A549 (cell line): ENCODE measurements at regions not wholly inside any gene's neighbourhood (a gene's known extent, or its start where the extent isn't known, plus 50 kb on each side); places are given as distances from the start of the nearest gene placed in this dataset.

Experiments
- ATAC-seq, 2 experiments: fragments of 200-7000 bp in 1 of 2; fragments of >200 bp in 1 of 2; cut with Nextera tagmentation in 1 of 2; cut with Tn5 transposase in 1 of 2; 3 replicates each; pipeline versions ENCODE4 v1.8.0 to v1.9.1; 2018 to 2020; ENCODE audit warnings: mild to moderate bottlenecking in 1 of 2, moderate library complexity in 1 of 2
- CTCF ChIA-PET: fragments of 300-600 bp; sonication (Branson Sonifier 250); formaldehyde crosslinking; extraction: SDS; loops from one replicate; lab custom pipeline; 2021; ENCODE audit warnings: antibody characterized with exemption, inconsistent platforms; lab: Yijun Ruan, JAX
- POLR2A ChIA-PET: fragments of 350-600 bp; formaldehyde crosslinking; extraction: SDS; loops from one replicate; lab custom pipeline; 2021; ENCODE audit warnings: antibody characterized with exemption, inconsistent platforms; lab: Yijun Ruan, JAX
- DNase-seq, 2 experiments: peaks; one replicate each; pipeline versions ENCODE4 v3.0.0 to v3.0.0-alpha.2; 2011 to 2016; ENCODE audit warnings: low read depth in 1 of 2, low spot score in 1 of 2
- FAIRE-seq: peaks from 2 replicates; lab custom pipeline; 2011; peaks lifted over from hg19 to GRCh38; lab: Jason Lieb, UNC
- H3K27ac ChIP-seq, 2 experiments: fragments of >200 bp; sonication (Bioruptor Twin); formaldehyde crosslinking; 3 replicates each; pipeline ENCODE4 v1.5.1; 2016 to 2017
- H3K4me1 ChIP-seq: fragments of >200 bp; sonication (Bioruptor Twin); formaldehyde crosslinking; 3 replicates; pipeline ENCODE4 v1.6.1; 2016
- H3K4me2 ChIP-seq: fragments of >200 bp; sonication (Bioruptor Twin); formaldehyde crosslinking; 3 replicates; pipeline ENCODE4 v1.6.1; 2016
- H3K4me3 ChIP-seq: fragments of >200 bp; sonication (Bioruptor Twin); formaldehyde crosslinking; 3 replicates; pipeline ENCODE4 v1.5.1; 2016
- H3K9me3 ChIP-seq: fragments of >200 bp; sonication (Bioruptor Twin); formaldehyde crosslinking; 3 replicates; pipeline ENCODE4 v1.6.1; 2016
- ATOH8 ChIP-seq: fragments of 250-450 bp; sonication (Bioruptor Pico); IDR thresholded peaks from 2 replicates; pipeline ENCODE4 v1.5.0; 2020; ENCODE audit warnings: low read depth, mild to moderate bottlenecking, moderate library complexity
- EHF ChIP-seq: fragments of 250-450 bp; sonication (Bioruptor Pico); IDR thresholded peaks from 2 replicates; pipeline ENCODE4 v1.5.0; 2020; ENCODE audit warnings: mild to moderate bottlenecking
- ELK1 ChIP-seq: fragments of 150-350 bp; IDR thresholded peaks from 2 replicates; pipeline ENCODE4 v1.6.1; 2014; ENCODE audit warnings: low read depth, mild to moderate bottlenecking, low read length
- EP300 ChIP-seq, 2 experiments: fragments of >200 bp; sonication (Bioruptor Twin); formaldehyde crosslinking; IDR thresholded peaks; 2 replicates in 1 of 2; 3 replicates in 1 of 2; pipeline ENCODE4 v1.6.1; 2016 to 2017
- HEYL ChIP-seq: fragments of 250-450 bp; sonication (Bioruptor Pico); IDR thresholded peaks from 2 replicates; pipeline ENCODE4 v1.8.0; 2021; ENCODE audit warnings: mild to moderate bottlenecking, moderate library complexity
- HMGXB4 ChIP-seq: fragments of 250-450 bp; sonication (Bioruptor Pico); IDR thresholded peaks from 2 replicates; pipeline ENCODE4 v1.5.0; 2021; ENCODE audit warnings: mild to moderate bottlenecking, moderate library complexity, borderline replicate concordance
- JUN ChIP-seq, 2 experiments: fragments of >200 bp; sonication (Bioruptor Twin); formaldehyde crosslinking; IDR thresholded peaks; 2 replicates in 1 of 2; 3 replicates in 1 of 2; pipeline ENCODE4 v1.6.1; 2016 to 2017
- KDM1A ChIP-seq: fragments of 200-600 bp; sonication (generic); IDR thresholded peaks from 2 replicates; pipeline ENCODE4 v1.6.1; 2016; ENCODE audit warnings: low read depth, mild to moderate bottlenecking
- KDM5A ChIP-seq: fragments of 200-600 bp; sonication (generic); IDR thresholded peaks from 2 replicates; pipeline ENCODE4 v1.6.1; 2016; ENCODE audit warnings: antibody characterized with exemption, mild to moderate bottlenecking
- MAZ ChIP-seq: fragments of 150-350 bp; IDR thresholded peaks from 2 replicates; pipeline ENCODE4 v1.6.1; 2014; ENCODE audit warnings: antibody characterized with exemption, low read depth, low read length, borderline replicate concordance
- NFE2L2 ChIP-seq: fragments of 150-350 bp; conservative IDR thresholded peaks from 2 replicates; pipeline ENCODE4 v1.6.1; 2014; ENCODE audit warnings: low read length
- PHF8 ChIP-seq: fragments of 200-600 bp; sonication (generic); IDR thresholded peaks from 2 replicates; pipeline ENCODE4 v1.6.1; 2016; ENCODE audit warnings: low read depth, mild to moderate bottlenecking, antibody characterized with exemption, moderate library complexity, borderline replicate concordance
- RAD21 ChIP-seq, 2 experiments: fragments of >200 bp in 1 of 2; sonication (Bioruptor Twin) in 1 of 2; formaldehyde crosslinking in 1 of 2; IDR thresholded peaks in 1 of 2; conservative IDR thresholded peaks in 1 of 2; 2 replicates in 1 of 2; 3 replicates in 1 of 2; pipeline ENCODE4 v1.6.1; 2012 to 2018; ENCODE audit warnings: inconsistent platforms in 1 of 2
- REST ChIP-seq: fragments of 200-600 bp; sonication (generic); IDR thresholded peaks from 2 replicates; pipeline ENCODE4 v1.6.1; 2016; ENCODE audit warnings: antibody characterized with exemption, mild to moderate bottlenecking, moderate library complexity
- RNF2 ChIP-seq: fragments of 200-600 bp; sonication (generic); IDR thresholded peaks from 2 replicates; pipeline ENCODE4 v1.6.1; 2016; ENCODE audit warnings: low read depth, mild to moderate bottlenecking, antibody characterized with exemption, moderate library complexity, borderline replicate concordance
- SMC3 ChIP-seq: fragments of >200 bp; sonication (Bioruptor Twin); formaldehyde crosslinking; IDR thresholded peaks from 3 replicates; pipeline ENCODE4 v1.6.1; 2018; ENCODE audit warnings: inconsistent platforms
- TFCP2L1 ChIP-seq: fragments of 250-450 bp; sonication (Bioruptor Pico); IDR thresholded peaks from 2 replicates; pipeline ENCODE4 v1.5.0; 2021; ENCODE audit warnings: mild to moderate bottlenecking
- USF2 ChIP-seq: fragments of 450-650 bp; IDR thresholded peaks from 2 replicates; pipeline ENCODE4 v1.6.1; 2014; ENCODE audit warnings: antibody characterized with exemption
- ZFP36 ChIP-seq: fragments of 450-650 bp; IDR thresholded peaks from 2 replicates; pipeline ENCODE4 v1.6.1; 2014; ENCODE audit warnings: borderline replicate concordance; ENCODE audit not compliant: partially characterized antibody
- ZSCAN20 ChIP-seq: fragments of 250-450 bp; sonication (Bioruptor Pico); IDR thresholded peaks from 2 replicates; pipeline ENCODE4 v1.8.0; 2022; ENCODE audit warnings: mild to moderate bottlenecking, moderate library complexity
- WGBS: methylation state at CpG from one replicate; pipeline ENCODE4 v1.1.6; 2017; ENCODE audit errors: missing lambda C conversion rate; 5-methylcytosine and 5-hydroxymethylcytosine counted together

GRCh38 chr14:101070540-101071492 lies 167.3 kb upstream of the RTL1 start:
- ATAC-seq: no peak
- no peak for DNase-seq
- 89% methylated on average over 11 of the region's 16 CpGs for WGBS
- no peaks in the 10 kb centered on the region for H3K9me3 ChIP-seq
- H3K4me1 ChIP-seq: peaks cover 37% of the 10 kb centered on the region
- POLR2A ChIA-PET: no interaction called here
- TF ChIP-seq USF2 (no peak), RNF2 (no peak), NFE2L2 (no peak), PHF8 (no peak), MAZ (no peak), HMGXB4 (no peak), ZFP36 (peak; percentile 96)
- TF ChIP-seq, all 56 proteins: peak for 1
- FAIRE-seq: no peak
- H3K4me2 ChIP-seq: no peak overlapping the region
- CTCF ChIA-PET: interaction anchor here (0.9 kb wide), 1 partner anchor 36 kb away, joined by 3 read pairs; no protein-coding TSS in a partner anchor
- H3K4me3 ChIP-seq: no peak overlapping the region
- peak overlapping the region; percentile 92; a peak in 5 of 6 replicates for H3K27ac ChIP-seq

- CTCF ChIA-PET: no interaction called here
- POLR2A ChIA-PET: no interaction called here
- Histone ChIP-seq H3K4me3 (no peak overlapping the region), H3K9me3 (no peaks in the 10 kb centered on the region), H3K4me1 (peaks cover 37% of the 10 kb centered on the region), H3K4me2 (no peak overlapping the region), H3K27ac (peak overlapping the region; percentile 92)
- DNase-seq: no peak
- whole genome bisulfite sequencing: 79% methylated on average over 11 of the region's 12 CpGs
- no peak for ATAC-seq
- no peak for FAIRE-seq
- TF ChIP-seq HEYL (CRISPR knock-in tag) (no peak), ZSCAN20 (CRISPR knock-in tag) (no peak), RAD21 (conservative IDR thresholded peaks at IDR 0.05 in 1 of 2, IDR thresholded peaks at IDR 0.05 in 1 of 2) (no peak), TFCP2L1 (CRISPR knock-in tag) (no peak), SMC3 (no peak), USF2 (no peak), ELK1 (no peak), REST (no peak), ZFP36 (no peak), KDM1A (no peak), EP300 (IDR thresholded peaks at IDR 0.05) (no peak), KDM5A (no peak), PHF8 (no peak), JUN (IDR thresholded peaks at IDR 0.05) (no peak), ATOH8 (no peak), EHF (no peak)
These were observed 168.0 kb upstream of the RTL1 start for GRCh38 chr14:101071493-101071906.
